GM18867 (cell line): ENCODE measurements at regions not wholly inside any gene's neighbourhood (a gene's known extent, or its start where the extent isn't known, plus 50 kb on each side); places are given as distances from the start of the nearest gene placed in this dataset.

Experiments used
- ATAC-seq: cut with Tn5 transposase; IDR thresholded peaks from one replicate; pipeline ENCODE4 v1.9.1; 2021; ENCODE audit warnings: mild to moderate bottlenecking, moderate library complexity; ENCODE audit not compliant: unreplicated experiment

DNA sequence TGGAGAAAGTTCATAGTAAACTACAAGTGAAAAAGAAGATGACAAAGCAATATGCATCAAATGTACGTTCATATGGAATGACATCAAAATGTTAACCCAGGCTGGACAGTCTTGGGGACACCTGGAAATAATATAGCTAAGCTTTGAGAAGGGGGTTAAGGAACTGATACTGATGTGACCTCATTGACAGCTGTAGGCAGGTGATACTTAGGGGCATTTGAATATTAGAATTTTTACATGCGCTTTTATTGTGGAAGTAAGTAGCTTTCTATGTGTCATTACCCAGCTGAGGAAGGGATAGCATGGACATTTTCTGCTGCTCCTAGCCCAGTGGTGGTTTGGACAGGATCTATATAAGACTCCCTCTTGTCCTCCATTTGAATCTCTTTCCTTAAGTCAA, 299.7 kb downstream of the CWC27 start:
- peak; percentile 46 for ATAC-seq

GRCh38 chr5:65070026-65070425, 301.3 kb downstream of the CWC27 start:
- no peak for ATAC-seq

- no peak for ATAC-seq
These were observed 304.1 kb downstream of the CWC27 start for GRCh38 chr5:65072850-65073249.

DNA sequence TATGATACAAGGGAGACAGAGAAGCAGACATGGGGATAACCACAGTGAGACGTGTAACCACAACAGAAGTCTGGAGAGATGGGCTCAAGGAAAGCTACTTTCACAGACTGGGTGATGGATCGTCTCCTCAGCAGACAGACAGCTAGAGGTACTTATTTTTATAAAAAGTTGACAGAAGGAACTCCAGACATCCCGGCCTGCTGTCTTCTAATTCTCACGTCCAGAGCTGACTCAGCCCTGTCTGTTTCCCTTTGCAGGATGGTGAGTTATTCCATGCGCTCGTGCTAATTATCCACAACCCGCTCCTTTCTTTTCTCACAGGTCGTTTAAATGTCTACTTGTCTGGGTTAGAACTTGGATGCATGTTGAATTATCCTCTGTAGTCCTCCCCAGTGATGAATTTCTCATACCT, 304.5 kb downstream of the CWC27 start:
- no peak for ATAC-seq

GRCh38 chr5:65075623-65076250, 307.0 kb downstream of the CWC27 start:
- no peak for ATAC-seq

DNA sequence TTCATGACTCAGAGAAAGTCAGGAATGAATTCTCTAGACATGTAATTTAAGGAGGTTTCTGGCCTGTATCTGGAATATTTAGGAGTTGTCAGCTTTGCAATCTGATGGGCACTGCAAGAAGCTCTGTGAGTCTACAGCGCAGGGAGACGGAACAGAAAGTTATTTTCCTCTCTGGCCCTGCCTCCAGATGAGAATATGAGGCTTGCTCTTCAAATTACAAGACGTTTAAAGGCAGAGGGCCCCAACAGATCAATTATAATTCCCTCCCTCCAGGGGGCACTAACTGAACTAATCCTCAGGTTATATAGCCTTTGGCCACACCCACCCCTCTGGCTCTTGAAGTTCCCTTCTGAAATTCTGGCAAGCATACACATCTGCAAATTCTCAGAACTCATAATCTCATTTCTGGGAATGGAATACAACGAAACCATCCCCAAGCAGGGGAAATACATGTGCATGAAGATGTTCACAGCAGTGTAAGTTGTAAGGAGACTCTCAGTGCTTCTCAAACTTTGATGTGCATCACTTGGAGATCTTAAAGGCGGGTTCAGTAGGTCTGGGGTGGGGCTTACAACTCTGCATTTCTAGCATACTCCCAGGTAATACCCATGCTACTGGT, 307.6 kb downstream of the CWC27 start:
- peak; percentile 97 for ATAC-seq

DNA sequence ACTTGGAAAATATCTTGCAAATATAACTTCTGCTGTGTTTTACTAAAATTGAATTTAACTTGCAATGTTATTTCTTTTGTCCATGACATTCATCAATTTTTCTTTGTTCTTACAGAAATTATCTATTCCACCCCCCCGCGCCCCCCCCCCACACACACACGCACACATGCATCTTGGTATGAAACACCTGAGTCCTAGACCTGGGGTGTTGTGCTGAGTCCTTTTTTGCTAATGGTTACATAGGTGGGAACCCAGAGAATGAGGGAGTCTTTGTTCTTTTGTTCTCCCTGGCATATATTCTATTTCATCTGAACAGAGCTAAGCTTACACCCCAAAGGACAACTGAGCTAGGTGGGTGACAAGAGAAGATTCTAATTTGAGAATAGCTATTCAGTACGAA, 308.9 kb downstream of the CWC27 start:
- ATAC-seq, result no peak

- no peak for ATAC-seq
These were observed 309.6 kb downstream of the CWC27 start for GRCh38 chr5:65078331-65078730.

- no peak for ATAC-seq
These were observed 312.3 kb downstream of the CWC27 start for GRCh38 chr5:65081071-65081470.

DNA sequence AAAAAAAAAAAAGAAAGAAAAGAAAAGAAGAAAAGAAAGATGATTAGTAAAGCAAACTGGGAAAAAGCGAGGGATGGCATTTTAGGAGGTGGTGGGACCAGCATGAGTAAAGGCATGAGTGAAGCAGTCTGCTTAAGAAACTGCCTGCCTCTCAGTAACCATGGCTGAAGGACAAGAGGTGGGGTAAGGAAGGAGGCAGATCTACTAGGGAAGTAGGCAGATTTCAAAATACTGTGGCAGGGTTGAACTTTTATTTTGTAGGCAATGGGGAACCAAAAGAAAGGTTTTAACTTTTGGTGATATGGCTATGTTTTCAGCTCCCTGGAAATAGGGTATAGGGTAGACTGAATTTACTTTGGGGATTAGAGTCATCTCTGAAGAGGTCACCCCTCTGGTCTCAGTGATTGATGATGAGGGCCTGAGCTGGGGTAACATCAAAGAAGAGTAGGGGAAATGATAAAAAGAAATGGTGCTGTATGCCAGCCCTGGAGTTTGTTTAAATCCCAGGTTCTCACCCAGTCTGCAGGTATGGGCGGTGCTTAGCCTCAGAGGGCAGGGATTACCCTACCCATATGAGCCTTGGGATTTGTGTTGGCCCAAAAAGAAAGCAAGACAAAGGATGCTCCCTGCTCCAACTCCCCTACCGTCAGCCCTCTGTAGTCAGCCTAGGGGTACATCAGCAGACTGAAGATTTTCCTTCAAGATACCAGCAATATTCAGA, 316.2 kb downstream of the CWC27 start:
- ATAC-seq, result no peak

- ATAC-seq, result no peak
These were observed 316.8 kb downstream of the CWC27 start for GRCh38 chr5:65085516-65085850.

DNA sequence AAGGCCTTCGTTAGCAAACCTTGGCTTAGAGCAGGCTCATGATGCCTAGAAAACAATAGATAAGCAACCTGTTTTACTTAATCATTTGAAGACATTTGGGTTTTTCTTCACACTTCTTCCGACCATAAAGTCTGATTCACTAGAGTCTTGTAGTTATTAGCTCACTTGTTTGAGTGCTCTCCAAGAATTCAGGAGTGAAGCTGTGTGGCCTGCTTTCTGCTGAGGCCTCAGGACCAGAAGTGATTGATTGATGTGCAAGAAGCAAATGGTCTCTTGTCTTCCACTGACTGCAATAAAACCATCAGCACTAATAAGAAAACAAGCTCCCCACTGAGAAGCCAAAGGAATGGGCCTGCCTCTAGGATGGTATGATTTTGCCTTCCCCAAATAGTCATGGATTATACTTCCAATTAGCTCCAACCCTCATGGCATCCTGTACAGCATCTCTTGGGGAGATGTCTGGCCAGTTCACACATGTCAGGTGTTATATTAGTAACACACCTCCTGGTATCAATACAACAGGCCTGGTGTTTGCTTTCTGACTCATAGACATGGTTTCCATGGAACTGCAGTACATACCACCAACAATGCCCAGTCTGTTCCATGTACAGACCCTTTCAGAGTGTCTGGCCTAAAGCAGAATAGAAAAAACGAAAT, 317.6 kb downstream of the CWC27 start:
- no peak for ATAC-seq

DNA sequence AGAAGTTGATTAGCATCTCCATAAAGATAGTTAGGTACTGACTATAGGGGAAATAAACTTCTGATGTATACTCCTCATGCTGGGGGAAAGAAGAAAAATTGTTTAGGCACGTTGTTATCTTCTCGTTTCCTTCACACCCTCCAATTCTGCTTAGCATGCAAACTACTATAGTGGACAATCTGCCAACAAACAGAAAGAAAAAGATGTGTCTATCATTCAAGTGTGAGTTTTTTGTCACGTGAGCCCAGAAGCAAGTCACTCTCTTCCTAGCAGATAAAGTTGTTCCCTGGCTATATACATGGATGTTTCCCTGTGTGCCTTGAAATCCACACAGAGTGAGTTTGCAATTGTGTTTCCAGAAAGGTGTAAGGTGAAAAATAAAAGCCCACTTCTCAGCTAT, 318.4 kb downstream of the CWC27 start:
- no peak for ATAC-seq

GRCh38 chr5:65094279-65094678, 325.5 kb downstream of the CWC27 start:
- no peak for ATAC-seq

GRCh38 chr5:65098393-65098792, 329.7 kb downstream of the CWC27 start:
- ATAC-seq, result no peak
